Left ventricle myocardium inferior (tissue), 1 donor: ENCODE measurements at regions not wholly inside any gene's neighbourhood (a gene's known extent, or its start where the extent isn't known, plus 50 kb on each side); places are given as distances from the start of the nearest gene placed in this dataset.

Experiments used
- DNase-seq: peaks from one replicate; pipeline ENCODE4 v3.0.0-alpha.2; 2020
- H3K27ac ChIP-seq: fragments of 200-600 bp; replicated peaks from 2 replicates; pipeline ENCODE4 v1.8.0; 2021
- H3K27me3 ChIP-seq: fragments of 200-600 bp; 2 replicates; pipeline ENCODE4 v1.8.0; 2021; ENCODE audit warnings: low read depth
- H3K36me3 ChIP-seq: fragments of 200-600 bp; 2 replicates; pipeline ENCODE4 v1.8.0; 2021
- H3K4me1 ChIP-seq: fragments of 200-600 bp; 2 replicates; pipeline ENCODE4 v1.8.0; 2021
- H3K4me3 ChIP-seq: fragments of 200-600 bp; 2 replicates; pipeline ENCODE4 v1.8.0; 2021; ENCODE audit warnings: mild to moderate bottlenecking, moderate library complexity
- H3K9me3 ChIP-seq: fragments of 200-600 bp; replicated peaks from 2 replicates; pipeline ENCODE4 v1.8.0; 2021
- intact Hi-C: fragments of 100-400 bp; cut with micrococcal nuclease; formaldehyde crosslinking; loops from one replicate; pipeline ENCODE4 v1.11.0; 2022
- TF ChIP-seq, protein P1 (sequence below): fragments of 200-600 bp; IDR thresholded peaks from 2 replicates; pipeline ENCODE4 v1.8.0; 2021; ENCODE audit warnings: antibody characterized with exemption, mild to moderate bottlenecking, borderline replicate concordance
- donor health status: DM: no; HTN: yes; CAD: no; lungs with severe emphysema.

DNA sequence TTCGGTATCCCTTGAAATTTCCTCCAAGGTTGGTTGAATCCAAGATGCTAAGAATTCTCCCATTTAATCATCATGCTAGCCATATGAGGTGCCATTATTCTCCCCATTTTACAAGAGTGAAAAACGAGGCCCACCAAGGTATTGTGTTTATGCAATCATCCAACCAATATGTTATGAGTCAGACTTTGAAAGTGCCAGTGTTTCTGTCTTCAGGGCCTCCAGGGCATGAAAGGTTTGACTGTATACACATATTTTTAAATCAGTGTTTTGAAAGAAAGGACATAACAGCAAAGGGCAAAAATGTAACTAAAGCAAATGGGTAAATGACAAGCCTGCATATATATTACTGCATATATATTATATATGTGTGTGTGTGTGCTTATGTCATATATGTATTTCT, 541.2 kb upstream of the SMIM31 start:
- no peaks in the 10 kb centered on the region for H3K27me3 ChIP-seq
- H3K9me3 ChIP-seq = no peaks in the 10 kb centered on the region
- TF ChIP-seq, protein P1, sequence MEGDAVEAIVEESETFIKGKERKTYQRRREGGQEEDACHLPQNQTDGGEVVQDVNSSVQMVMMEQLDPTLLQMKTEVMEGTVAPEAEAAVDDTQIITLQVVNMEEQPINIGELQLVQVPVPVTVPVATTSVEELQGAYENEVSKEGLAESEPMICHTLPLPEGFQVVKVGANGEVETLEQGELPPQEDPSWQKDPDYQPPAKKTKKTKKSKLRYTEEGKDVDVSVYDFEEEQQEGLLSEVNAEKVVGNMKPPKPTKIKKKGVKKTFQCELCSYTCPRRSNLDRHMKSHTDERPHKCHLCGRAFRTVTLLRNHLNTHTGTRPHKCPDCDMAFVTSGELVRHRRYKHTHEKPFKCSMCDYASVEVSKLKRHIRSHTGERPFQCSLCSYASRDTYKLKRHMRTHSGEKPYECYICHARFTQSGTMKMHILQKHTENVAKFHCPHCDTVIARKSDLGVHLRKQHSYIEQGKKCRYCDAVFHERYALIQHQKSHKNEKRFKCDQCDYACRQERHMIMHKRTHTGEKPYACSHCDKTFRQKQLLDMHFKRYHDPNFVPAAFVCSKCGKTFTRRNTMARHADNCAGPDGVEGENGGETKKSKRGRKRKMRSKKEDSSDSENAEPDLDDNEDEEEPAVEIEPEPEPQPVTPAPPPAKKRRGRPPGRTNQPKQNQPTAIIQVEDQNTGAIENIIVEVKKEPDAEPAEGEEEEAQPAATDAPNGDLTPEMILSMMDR = no peak
- intact Hi-C loops = no loop called here
- no peak overlapping the region for H3K4me3 ChIP-seq
- DNase-seq = no peak
- H3K36me3 ChIP-seq = no peaks in the 10 kb centered on the region
- H3K4me1 ChIP-seq = no peaks in the 10 kb centered on the region
- no peak overlapping the region for H3K27ac ChIP-seq

DNA sequence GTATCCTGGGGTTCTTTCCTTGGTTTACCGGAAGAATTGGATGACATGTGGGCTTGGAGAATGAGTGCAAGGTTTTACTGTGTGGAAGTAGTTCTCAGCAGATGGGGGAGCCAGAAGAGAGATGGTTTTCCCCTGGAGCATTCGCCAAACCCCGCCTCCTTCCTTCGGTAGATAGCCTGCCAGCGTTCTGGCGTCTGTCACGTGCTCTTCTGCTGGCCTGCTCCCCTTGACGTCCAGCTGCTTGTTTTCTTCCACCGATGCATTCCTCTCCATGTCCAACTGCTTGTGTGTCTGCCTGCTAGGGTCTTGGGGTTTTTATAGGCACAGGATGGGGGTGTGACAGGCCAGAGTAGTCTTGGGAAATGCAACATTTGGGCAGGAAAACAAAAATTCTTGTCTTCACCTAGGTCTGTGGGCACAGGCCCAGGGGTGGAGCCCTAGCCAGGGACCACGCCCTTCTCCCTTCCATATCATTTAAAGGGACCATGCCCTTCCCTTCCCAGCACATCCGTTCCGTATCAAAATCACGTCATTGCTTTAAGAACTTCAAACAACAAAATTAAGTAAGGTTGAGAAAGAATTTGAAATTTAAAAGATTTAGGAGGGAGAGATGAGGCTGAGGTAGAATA, 538.7 kb upstream of the SMIM31 start:
- no peaks in the 10 kb centered on the region for H3K9me3 ChIP-seq
- no peak overlapping the region for H3K27ac ChIP-seq
- TF ChIP-seq, protein P1 = no peak
- no peaks in the 10 kb centered on the region for H3K27me3 ChIP-seq
- no peak overlapping the region for H3K4me3 ChIP-seq
- intact Hi-C loops = no loop called here
- no peak for DNase-seq
- H3K4me1 ChIP-seq = no peaks in the 10 kb centered on the region
- no peaks in the 10 kb centered on the region for H3K36me3 ChIP-seq

DNA sequence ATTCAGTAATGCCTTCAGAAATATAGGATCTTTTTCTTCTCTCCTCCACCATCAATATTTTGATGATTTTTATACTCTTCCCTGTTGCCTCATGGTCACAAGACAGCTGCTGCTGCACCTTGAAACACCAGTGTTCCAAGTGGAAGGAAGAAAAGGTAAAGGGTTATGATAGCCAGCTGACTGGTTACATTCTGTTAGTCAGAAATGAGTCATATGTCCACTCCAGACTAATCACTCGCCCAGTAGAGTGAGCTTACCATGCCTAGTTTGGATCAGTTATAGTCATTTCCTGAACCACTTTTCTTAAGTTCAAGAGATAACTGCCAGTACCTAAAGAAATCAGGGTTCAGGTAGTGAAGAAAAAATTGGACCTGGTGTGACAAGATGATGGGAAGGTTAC, 532.3 kb upstream of the SMIM31 start:
- no peaks in the 10 kb centered on the region for H3K27me3 ChIP-seq
- no peak overlapping the region for H3K4me3 ChIP-seq
- no peaks in the 10 kb centered on the region for H3K4me1 ChIP-seq
- H3K36me3 ChIP-seq = no peaks in the 10 kb centered on the region
- TF ChIP-seq, protein P1 = no peak
- H3K27ac ChIP-seq = no peak overlapping the region
- intact Hi-C loops = no loop called here
- DNase-seq = no peak
- H3K9me3 ChIP-seq = peaks cover 12% of the 10 kb centered on the region

DNA sequence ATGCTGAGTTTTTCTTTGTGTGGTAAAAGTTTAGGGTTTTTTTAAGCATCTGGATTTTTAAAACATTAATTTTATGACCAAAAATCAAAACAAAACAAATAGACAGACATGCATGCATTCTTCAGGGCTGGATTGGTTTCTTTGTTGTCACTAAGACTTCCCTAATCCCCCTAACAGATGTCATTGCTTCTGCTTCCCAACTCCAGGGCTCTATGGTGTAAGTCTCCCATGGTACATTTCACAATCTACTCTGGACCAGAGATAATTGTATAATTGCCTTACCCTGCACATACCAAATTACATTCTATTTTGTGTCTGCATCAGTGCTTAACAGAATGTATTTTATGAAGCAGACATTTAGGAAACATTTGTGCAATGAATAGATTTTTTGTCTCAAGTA, 529.1 kb upstream of the SMIM31 start:
- Histone ChIP-seq H3K4me1 (no peaks in the 10 kb centered on the region), H3K36me3 (no peaks in the 10 kb centered on the region), H3K27me3 (no peaks in the 10 kb centered on the region), H3K9me3 (peaks cover 12% of the 10 kb centered on the region), H3K27ac (no peak overlapping the region), H3K4me3 (no peak overlapping the region)
- DNase-seq = no peak
- intact Hi-C loops = no loop called here
- TF ChIP-seq, protein P1 = no peak

DNA sequence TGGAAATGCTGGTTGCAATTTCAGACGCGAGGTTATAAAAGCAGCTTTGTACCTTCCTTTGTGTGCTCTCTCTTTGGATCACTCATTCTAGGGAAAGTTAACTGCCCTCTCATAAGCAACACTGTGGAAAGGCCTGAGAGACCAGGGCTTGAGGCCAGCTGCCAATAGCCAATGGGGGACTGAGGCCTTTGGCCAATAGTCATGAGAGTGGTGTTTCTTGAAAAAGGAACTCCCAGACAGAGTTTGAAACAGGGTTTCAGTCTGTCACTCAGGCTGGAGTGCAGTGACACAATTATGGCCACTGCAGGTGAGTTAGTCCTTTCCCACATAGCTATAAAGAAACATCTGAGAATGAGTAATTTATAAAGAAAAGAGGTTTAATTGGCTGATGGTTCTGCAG, 524.7 kb upstream of the SMIM31 start:
- TF ChIP-seq, protein P1 = no peak
- Histone ChIP-seq H3K9me3 (no peaks in the 10 kb centered on the region), H3K4me3 (no peak overlapping the region), H3K27me3 (no peaks in the 10 kb centered on the region), H3K36me3 (no peaks in the 10 kb centered on the region), H3K4me1 (no peaks in the 10 kb centered on the region), H3K27ac (no peak overlapping the region)
- intact Hi-C loops = no loop called here
- no peak for DNase-seq

DNA sequence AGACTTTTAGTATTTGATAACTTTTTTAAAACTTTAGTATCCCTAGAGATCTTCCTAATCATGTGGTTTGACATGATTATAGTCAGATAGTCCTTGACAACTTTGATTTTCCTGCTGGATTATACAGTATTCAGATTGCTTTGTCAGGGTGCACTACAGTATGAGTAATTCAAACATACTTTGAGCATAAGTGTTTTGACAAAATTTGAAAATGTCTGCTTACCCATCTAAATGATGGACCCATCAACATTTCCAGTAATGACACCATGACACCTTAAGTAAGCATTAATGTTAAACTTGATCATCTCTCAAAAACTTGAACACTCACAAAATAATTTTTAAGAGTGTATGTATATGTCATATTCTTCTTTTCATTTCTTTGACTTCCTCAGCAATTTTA, 514.5 kb upstream of the SMIM31 start:
- intact Hi-C loops = no loop called here

More for the DNA sequence above, 514.5 kb upstream of the SMIM31 start:
- Histone ChIP-seq H3K4me3 (no peak overlapping the region), H3K9me3 (no peaks in the 10 kb centered on the region), H3K4me1 (no peaks in the 10 kb centered on the region), H3K36me3 (no peaks in the 10 kb centered on the region), H3K27me3 (no peaks in the 10 kb centered on the region), H3K27ac (no peak overlapping the region)
- no peak for DNase-seq
- TF ChIP-seq, protein P1 = no peak
